AG09309 (cell line): ENCODE measurements at regions not wholly inside any gene's neighbourhood (a gene's known extent, or its start where the extent isn't known, plus 50 kb on each side); places are given as distances from the start of the nearest gene placed in this dataset.

Experiments
- DNase-seq: peaks from one replicate; pipeline ENCODE4 v3.0.0-alpha.2; 2010; ENCODE audit warnings: low read depth
- H3K4me3 ChIP-seq: 2 replicates; pipeline ENCODE4 v1.5.1; 2011; ENCODE audit warnings: mild to moderate bottlenecking, low read depth, low read length, moderate library complexity; ENCODE audit not compliant: control insufficient read depth
- TF ChIP-seq, protein P1 (sequence below): IDR thresholded peaks from 2 replicates; pipeline ENCODE4 v1.5.1; 2011; ENCODE audit warnings: mild to moderate bottlenecking, low read depth, low read length, inconsistent platforms; ENCODE audit not compliant: insufficient read depth, control insufficient read depth; ENCODE audit errors: missing control alignments

DNA sequence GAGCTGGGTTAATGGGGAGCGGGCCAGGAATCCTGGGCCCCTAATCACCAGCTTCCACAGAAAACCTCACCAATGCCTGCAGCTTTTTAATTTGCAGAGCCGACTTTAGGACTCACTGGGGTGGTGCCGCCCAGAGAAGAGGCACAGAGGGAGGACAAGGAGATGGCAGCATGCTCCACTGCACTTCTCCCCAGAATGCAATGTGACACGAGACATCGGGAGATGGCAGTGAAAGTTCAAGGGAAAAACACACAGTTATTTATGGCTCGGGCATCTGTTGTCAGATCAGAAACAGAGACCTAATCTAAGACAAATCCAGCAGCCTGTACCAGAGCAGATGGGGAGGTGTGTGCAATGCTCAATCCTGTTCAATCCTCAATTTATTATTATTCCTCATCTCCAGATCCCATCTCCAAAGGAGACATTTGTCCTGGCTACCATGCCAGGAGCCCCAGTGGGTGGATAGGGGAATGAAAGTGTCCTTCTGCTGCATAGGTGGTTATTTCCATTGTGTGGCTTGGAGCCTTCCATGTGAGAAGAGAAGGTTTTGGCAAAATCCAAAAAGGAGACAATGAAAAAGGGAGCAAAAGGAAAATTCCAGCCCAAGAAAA lies 250.0 kb downstream of the NXPE2 start:
- no peak for DNase-seq
- TF ChIP-seq, protein P1, sequence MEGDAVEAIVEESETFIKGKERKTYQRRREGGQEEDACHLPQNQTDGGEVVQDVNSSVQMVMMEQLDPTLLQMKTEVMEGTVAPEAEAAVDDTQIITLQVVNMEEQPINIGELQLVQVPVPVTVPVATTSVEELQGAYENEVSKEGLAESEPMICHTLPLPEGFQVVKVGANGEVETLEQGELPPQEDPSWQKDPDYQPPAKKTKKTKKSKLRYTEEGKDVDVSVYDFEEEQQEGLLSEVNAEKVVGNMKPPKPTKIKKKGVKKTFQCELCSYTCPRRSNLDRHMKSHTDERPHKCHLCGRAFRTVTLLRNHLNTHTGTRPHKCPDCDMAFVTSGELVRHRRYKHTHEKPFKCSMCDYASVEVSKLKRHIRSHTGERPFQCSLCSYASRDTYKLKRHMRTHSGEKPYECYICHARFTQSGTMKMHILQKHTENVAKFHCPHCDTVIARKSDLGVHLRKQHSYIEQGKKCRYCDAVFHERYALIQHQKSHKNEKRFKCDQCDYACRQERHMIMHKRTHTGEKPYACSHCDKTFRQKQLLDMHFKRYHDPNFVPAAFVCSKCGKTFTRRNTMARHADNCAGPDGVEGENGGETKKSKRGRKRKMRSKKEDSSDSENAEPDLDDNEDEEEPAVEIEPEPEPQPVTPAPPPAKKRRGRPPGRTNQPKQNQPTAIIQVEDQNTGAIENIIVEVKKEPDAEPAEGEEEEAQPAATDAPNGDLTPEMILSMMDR, result no peak
- H3K4me3 ChIP-seq, result no peak overlapping the region

DNA sequence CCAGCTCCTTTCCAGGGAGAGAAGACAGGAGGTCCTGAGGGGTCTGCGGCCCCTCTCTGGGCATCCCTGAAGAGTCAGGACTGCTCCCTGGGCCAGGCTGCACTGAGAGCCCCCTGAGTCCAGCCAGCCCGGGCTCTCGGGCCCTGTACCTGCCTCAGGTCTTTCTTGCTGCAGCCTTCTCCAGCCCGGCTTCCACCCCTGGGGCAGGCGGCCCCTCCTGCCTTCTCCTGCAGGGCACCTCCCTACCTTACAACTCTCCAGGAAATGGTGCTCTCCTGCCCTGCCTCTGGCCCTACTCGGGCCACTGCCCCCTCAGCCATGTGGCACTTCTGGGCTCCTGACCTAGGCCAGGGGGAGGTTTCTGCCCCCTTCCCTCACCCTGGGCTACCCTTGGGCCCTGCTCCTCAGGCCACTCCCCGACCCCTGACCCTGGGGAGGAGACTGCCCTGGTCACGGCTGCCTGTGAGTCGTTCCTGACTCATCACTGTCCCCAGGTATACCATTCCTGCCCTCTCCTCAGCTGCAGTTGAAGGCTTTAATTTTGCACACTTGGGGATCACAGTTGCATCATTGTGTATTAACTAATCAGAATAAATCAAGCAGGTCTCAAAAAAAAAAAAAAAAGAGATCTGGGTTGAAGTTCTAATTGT lies 251.1 kb downstream of the NXPE2 start:
- DNase-seq, result no peak
- TF ChIP-seq, protein P1, result no peak
- no peak overlapping the region for H3K4me3 ChIP-seq

DNA sequence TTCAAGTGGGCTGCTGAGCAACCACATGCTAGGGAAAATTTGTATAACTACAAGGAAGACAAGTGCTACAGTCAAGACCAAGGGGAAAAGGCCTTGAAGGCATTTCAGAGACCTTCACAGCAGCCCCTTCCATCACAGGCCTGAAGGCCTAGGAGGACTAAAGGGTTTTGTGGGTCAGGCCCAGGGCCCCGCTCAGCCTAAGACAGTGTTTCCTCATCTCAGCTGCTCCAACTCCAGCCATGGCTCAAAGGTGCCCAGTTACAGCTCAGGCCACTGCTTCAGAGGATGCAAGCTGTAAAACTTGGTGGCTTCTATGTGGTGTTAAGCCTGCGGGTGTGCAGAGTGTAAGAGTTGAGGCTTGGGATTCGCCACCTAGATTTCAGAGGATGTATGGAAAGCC lies 260.5 kb downstream of the NXPE2 start:
- H3K4me3 ChIP-seq, result no peak overlapping the region
- TF ChIP-seq, protein P1, result no peak
- no peak for DNase-seq

DNA sequence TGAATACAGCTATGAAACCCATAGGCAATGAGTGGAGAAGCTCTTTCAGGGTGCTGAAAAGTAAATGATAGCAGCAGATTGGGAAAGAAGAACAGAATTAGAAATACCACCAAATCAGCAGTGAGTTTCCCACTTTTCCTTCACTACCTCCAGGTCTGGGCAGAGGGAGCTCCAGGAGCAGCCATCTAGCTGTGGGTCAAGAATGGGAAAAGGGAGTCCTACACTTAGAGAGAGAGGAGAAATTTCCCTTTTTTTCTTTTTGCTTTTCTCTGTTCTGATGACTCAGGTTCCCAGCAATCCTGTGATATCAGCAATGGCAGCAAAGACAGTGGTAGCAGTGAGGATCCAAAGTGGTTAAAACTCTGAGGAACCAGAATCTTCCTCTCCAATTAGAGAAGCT lies 263.9 kb downstream of the NXPE2 start:
- no peak overlapping the region for H3K4me3 ChIP-seq
- TF ChIP-seq, protein P1, result no peak
- no peak for DNase-seq

DNA sequence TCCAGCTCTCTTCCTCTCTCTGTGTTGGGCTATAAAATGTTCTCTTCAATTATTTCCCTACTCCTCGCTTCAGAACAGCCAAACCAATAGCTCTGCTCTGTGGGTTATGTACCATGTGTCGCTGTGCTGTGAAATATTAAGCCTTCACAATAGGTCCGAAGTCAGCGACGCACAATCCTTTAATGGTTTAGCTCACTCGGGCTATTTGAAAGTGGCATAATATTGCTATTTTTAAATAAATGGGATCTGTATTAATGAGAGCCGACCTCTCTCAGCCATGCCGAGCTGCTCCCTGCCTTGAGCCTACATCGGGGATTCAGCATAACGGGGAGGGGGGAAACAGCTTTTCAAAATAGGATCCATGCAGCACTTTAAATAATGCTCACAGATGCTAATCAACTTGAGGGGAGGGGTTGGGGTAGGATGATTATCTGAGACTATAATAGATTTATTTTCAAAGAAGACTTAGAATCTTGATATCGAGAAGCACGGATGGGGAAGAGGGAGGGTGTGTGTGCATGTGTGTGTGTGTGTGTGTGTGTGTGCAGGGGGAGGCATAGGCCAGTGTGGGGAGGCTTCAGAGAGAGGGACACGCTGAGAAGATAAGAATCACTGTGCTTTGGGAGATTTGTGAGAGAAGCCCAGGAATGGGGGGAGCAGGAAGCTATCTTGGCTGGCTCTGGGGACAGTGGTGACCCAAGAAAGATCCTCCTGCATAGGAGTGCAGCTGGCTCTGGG lies 271.5 kb downstream of the NXPE2 start:
- no peak for DNase-seq
- no peak overlapping the region for H3K4me3 ChIP-seq
- TF ChIP-seq, protein P1, result no peak

DNA sequence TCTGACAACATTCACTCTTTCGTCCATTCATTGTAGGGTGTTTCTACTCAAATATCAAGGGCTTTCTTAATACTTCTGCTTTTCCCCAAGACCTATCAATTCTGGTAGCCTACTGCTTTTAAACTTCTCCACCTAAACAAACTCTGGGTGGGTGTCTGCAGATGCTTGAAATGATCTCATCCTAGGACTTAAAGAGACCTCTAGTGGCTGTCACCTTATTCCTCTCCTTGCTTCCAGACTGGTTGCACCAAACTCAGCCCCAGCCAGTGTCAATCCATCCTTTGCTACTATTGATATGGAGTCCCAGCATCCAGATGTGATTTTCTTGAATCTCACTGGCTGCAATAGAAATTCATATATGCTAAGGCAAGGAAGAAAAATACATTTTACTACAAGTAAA lies 274.7 kb downstream of the NXPE2 start:
- H3K4me3 ChIP-seq, result no peak overlapping the region
- no peak for DNase-seq
- TF ChIP-seq, protein P1, result no peak
